Fibroblast of lung (primary cell): ENCODE measurements at regions not wholly inside any gene's neighbourhood (a gene's known extent, or its start where the extent isn't known, plus 50 kb on each side); places are given as distances from the start of the nearest gene placed in this dataset.

Experiments used
- DNase-seq, 2 donors: peaks; one replicate each; pipeline versions ENCODE4 v3.0.0 to v3.0.0-alpha.2; 2010; ENCODE audit warnings: low read depth in 2 of 2
- H2AFZ ChIP-seq: 2 replicates; pipeline ENCODE4 v1.5.1; 2012; ENCODE audit warnings: low read length, control low read depth, inconsistent platforms
- H3K27ac ChIP-seq: 2 replicates; pipeline ENCODE4 v1.5.1; 2011; ENCODE audit warnings: low read length, control low read depth; ENCODE audit not compliant: insufficient read depth
- H3K27me3 ChIP-seq: 2 replicates; pipeline ENCODE4 v1.5.1; 2011; ENCODE audit warnings: mild to moderate bottlenecking, low read length; ENCODE audit not compliant: control insufficient read depth, insufficient read depth
- H3K36me3 ChIP-seq: 2 replicates; pipeline ENCODE4 v1.5.1; 2011; ENCODE audit warnings: low read length; ENCODE audit not compliant: control insufficient read depth, insufficient read depth
- H3K4me1 ChIP-seq: 2 replicates; pipeline ENCODE4 v1.5.1; 2011; ENCODE audit warnings: low read length; ENCODE audit not compliant: control insufficient read depth, insufficient read depth; ENCODE audit errors: extremely low read depth
- H3K4me2 ChIP-seq: 2 replicates; pipeline ENCODE4 v1.5.1; 2011; ENCODE audit warnings: low read length, control low read depth; ENCODE audit not compliant: insufficient read depth; ENCODE audit errors: extremely low read depth
- H3K4me3 ChIP-seq, 4 experiments: fragments of 200-600 bp in 1 of 4; sonication (generic) in 1 of 4; replicated peaks in 1 of 4; 2 replicates each; pipeline ENCODE4 v1.5.1; 2011 to 2016; ENCODE audit warnings: low read length in 4 of 4, low read depth in 3 of 4, mild to moderate bottlenecking in 3 of 4, control low read depth in 2 of 4, inconsistent platforms in 1 of 4, mixed read lengths in 1 of 4; ENCODE audit not compliant: insufficient read depth in 1 of 4; ENCODE audit errors: control extremely low read depth in 1 of 4
- H3K79me2 ChIP-seq: 2 replicates; pipeline ENCODE4 v1.5.1; 2012; ENCODE audit warnings: mild to moderate bottlenecking, low read length, inconsistent platforms; ENCODE audit not compliant: control insufficient read depth, insufficient read depth
- H3K9ac ChIP-seq: 2 replicates; pipeline ENCODE4 v1.5.1; 2011; ENCODE audit warnings: mild to moderate bottlenecking, low read length, control low read depth; ENCODE audit not compliant: insufficient read depth
- H3K9me3 ChIP-seq: 2 replicates; pipeline ENCODE4 v1.5.1; 2012; ENCODE audit warnings: low read depth, low read length; ENCODE audit not compliant: control insufficient read depth, insufficient read depth
- H4K20me1 ChIP-seq: 2 replicates; pipeline ENCODE4 v1.5.1; 2011; ENCODE audit warnings: low read length; ENCODE audit not compliant: control insufficient read depth, insufficient read depth; ENCODE audit errors: extremely low read depth
- EZH2 ChIP-seq: IDR thresholded peaks from 2 replicates; pipeline ENCODE4 v1.5.1; 2012; ENCODE audit warnings: low read length, control low read depth, mild to moderate bottlenecking; ENCODE audit errors: missing control alignments
- TF ChIP-seq, protein P1 (sequence below), 2 donors: IDR thresholded peaks in 1 of 2; conservative IDR thresholded peaks in 1 of 2; 1 replicate in 1 of 2; 2 replicates in 1 of 2; pipeline ENCODE4 v1.5.1; 2011 to 2012; ENCODE audit warnings: low read length in 2 of 2, control low read depth in 1 of 2, inconsistent platforms in 1 of 2, low read depth in 1 of 2, mild to moderate bottlenecking in 1 of 2

GRCh38 chr1:22248746-22249145 is 105.8 kb upstream of the WNT4 start:
- H3K4me3 ChIP-seq: no peak overlapping the region
- no peaks in the 10 kb centered on the region for H4K20me1 ChIP-seq
- H3K4me2 ChIP-seq: no peak overlapping the region
- no peak overlapping the region for H3K27ac ChIP-seq
- no peak for DNase-seq
- no peak overlapping the region for H3K9ac ChIP-seq
- no peaks in the 10 kb centered on the region for H3K36me3 ChIP-seq
- no peaks in the 10 kb centered on the region for H3K9me3 ChIP-seq
- H3K27me3 ChIP-seq: peaks cover 16% of the 10 kb centered on the region
- TF ChIP-seq, protein P1, sequence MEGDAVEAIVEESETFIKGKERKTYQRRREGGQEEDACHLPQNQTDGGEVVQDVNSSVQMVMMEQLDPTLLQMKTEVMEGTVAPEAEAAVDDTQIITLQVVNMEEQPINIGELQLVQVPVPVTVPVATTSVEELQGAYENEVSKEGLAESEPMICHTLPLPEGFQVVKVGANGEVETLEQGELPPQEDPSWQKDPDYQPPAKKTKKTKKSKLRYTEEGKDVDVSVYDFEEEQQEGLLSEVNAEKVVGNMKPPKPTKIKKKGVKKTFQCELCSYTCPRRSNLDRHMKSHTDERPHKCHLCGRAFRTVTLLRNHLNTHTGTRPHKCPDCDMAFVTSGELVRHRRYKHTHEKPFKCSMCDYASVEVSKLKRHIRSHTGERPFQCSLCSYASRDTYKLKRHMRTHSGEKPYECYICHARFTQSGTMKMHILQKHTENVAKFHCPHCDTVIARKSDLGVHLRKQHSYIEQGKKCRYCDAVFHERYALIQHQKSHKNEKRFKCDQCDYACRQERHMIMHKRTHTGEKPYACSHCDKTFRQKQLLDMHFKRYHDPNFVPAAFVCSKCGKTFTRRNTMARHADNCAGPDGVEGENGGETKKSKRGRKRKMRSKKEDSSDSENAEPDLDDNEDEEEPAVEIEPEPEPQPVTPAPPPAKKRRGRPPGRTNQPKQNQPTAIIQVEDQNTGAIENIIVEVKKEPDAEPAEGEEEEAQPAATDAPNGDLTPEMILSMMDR (conservative IDR thresholded peaks at IDR 0.05 in 1 of 2, IDR thresholded peaks at IDR 0.05 in 1 of 2; ENCODE audit: low read depth in 1 of 2, low read length in 2 of 2): no peak
- TF ChIP-seq EZH2: no peak
- no peaks in the 10 kb centered on the region for H3K79me2 ChIP-seq
- no peaks in the 10 kb centered on the region for H3K4me1 ChIP-seq
- H2AFZ ChIP-seq: no peak overlapping the region

DNA sequence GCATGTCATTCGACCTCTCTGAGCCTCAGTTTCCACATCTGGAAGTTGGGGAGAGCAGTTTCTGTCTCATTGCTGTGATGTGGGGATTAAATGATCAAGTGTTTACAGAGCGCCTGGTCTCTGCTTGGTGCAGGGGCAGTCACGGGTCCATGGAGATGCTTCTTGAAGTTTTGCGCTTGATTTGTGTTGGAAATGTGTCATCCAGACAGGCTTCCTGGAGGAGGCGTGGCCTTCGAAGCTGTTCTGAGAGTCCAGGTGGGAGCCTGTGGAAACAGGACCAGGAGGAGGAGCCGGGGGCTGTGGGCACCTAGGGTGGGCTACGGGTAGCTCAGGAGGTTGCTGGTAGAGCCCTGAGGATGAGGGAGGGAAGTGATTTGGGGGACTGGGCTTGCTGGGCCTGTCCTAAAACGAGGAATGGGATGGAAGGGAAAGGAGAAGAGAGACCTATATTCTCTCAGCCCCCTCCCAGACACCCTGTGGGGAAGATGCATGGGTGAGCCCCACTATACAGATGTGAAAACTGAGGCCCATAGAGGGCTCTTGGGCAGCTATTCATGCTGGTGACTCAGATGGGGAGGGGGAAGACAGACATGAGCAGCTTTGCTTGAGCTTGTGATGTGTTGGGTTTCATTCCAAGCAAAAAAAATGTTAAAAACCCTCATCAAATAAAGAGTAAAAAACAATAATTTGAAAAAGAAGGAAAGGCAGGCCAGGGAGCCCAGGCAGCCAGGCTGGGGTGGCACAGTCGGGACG is 107.2 kb upstream of the WNT4 start:
- TF ChIP-seq EZH2: no peak
- TF ChIP-seq, protein P1 (conservative IDR thresholded peaks at IDR 0.05 in 1 of 2, IDR thresholded peaks at IDR 0.05 in 1 of 2; ENCODE audit: low read depth in 1 of 2, low read length in 2 of 2): no peak
- H3K9me3 ChIP-seq: no peaks in the 10 kb centered on the region
- H3K4me3 ChIP-seq: no peak overlapping the region
- H3K79me2 ChIP-seq: no peaks in the 10 kb centered on the region
- peaks cover 16% of the 10 kb centered on the region for H3K27me3 ChIP-seq
- no peaks in the 10 kb centered on the region for H4K20me1 ChIP-seq
- no peak for DNase-seq
- H3K36me3 ChIP-seq: no peaks in the 10 kb centered on the region
- H3K4me2 ChIP-seq: no peak overlapping the region
- no peak overlapping the region for H3K9ac ChIP-seq
- H3K27ac ChIP-seq: no peak overlapping the region
- H2AFZ ChIP-seq: no peak overlapping the region
- H3K4me1 ChIP-seq: no peaks in the 10 kb centered on the region

DNA sequence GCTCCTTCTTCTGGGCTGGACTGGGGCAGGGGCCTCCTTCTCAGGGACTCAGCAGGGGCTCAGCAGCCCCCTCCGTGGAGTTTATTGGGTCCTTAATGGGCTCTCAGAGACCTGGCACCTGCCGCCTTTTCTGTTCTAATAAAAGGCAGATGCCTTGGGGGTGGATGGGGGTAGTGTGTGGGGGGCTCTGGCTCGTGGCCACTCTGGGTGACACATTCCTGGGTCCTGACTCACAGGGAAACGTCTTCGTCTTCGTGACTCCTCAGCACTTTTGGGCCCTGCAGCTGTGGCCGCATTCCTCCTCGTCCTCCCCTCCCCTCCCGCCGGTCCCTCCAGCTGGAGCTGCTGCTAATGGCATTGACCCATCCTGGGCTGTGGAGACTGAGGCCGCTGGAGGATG is 107.8 kb upstream of the WNT4 start:
- Histone ChIP-seq H3K27ac (no peak overlapping the region), H3K27me3 (peaks cover 16% of the 10 kb centered on the region), H3K9me3 (no peaks in the 10 kb centered on the region), H4K20me1 (no peaks in the 10 kb centered on the region), H3K4me1 (no peaks in the 10 kb centered on the region), H3K79me2 (no peaks in the 10 kb centered on the region), H3K4me3 (no peak overlapping the region), H3K4me2 (no peak overlapping the region), H3K9ac (no peak overlapping the region), H2AFZ (no peak overlapping the region), H3K36me3 (no peaks in the 10 kb centered on the region)
- TF ChIP-seq EZH2: no peak
- TF ChIP-seq, protein P1 (conservative IDR thresholded peaks at IDR 0.05 in 1 of 2, IDR thresholded peaks at IDR 0.05 in 1 of 2; ENCODE audit: low read depth in 1 of 2, low read length in 2 of 2): no peak
- no peak for DNase-seq
